Prostate gland (tissue), 2 donors: ENCODE measurements at regions not wholly inside any gene's neighbourhood (a gene's known extent, or its start where the extent isn't known, plus 50 kb on each side); places are given as distances from the start of the nearest gene placed in this dataset.

ENCODE experiments used
- CTCF ChIP-seq, 4 experiments: fragments of 200-600 bp in 2 of 4; fragments of 450-650 bp in 2 of 4; sonication (generic) in 2 of 4; IDR thresholded peaks; 1 replicate in 3 of 4; 2 replicates in 1 of 4; pipeline ENCODE4 v1.5.1; 2016 to 2019; ENCODE audit warnings: antibody characterized with exemption in 4 of 4, mild to moderate bottlenecking in 2 of 4, moderate library complexity in 2 of 4
- POLR2A ChIP-seq: fragments of 450-650 bp; IDR thresholded peaks from one replicate; pipeline ENCODE4 v1.6.1; 2016; ENCODE audit warnings: antibody characterized with exemption, mild to moderate bottlenecking
- POLR2AphosphoS5 ChIP-seq: sonication (generic); formaldehyde crosslinking; IDR thresholded peaks from one replicate; pipeline ENCODE4 v1.6.1; 2017; ENCODE audit warnings: antibody characterized with exemption

GRCh38 chr13:60701895-60702294 is 304.9 kb downstream of the TDRD3 start:
- TF ChIP-seq CTCF (IDR thresholded peaks at IDR 0.05), result no peak
- TF ChIP-seq POLR2A, result no peak
- TF ChIP-seq POLR2AphosphoS5, result no peak
